Ishikawa (cell line): ENCODE measurements at regions not wholly inside any gene's neighbourhood (a gene's known extent, or its start where the extent isn't known, plus 50 kb on each side); places are given as distances from the start of the nearest gene placed in this dataset.

Source experiments
- CEBPB ChIP-seq: IDR thresholded peaks from 2 replicates; pipeline ENCODE4 v1.6.1; 2012
- CREB1 ChIP-seq: IDR thresholded peaks from 2 replicates; pipeline ENCODE4 v1.6.1; 2012; ENCODE audit warnings: low read depth
- EGR1 ChIP-seq: IDR thresholded peaks from 2 replicates; pipeline ENCODE4 v1.6.1; 2012
- EP300 ChIP-seq: IDR thresholded peaks from 2 replicates; pipeline ENCODE4 v1.6.1; 2012; ENCODE audit warnings: borderline replicate concordance
- FOXM1 ChIP-seq: IDR thresholded peaks from 2 replicates; pipeline ENCODE4 v1.6.1; 2012; ENCODE audit warnings: low read depth, borderline replicate concordance
- NFIC ChIP-seq: IDR thresholded peaks from 2 replicates; pipeline ENCODE4 v1.6.1; 2012
- RAD21 ChIP-seq: IDR thresholded peaks from 2 replicates; pipeline ENCODE4 v1.6.1; 2012; ENCODE audit warnings: low read depth
- REST ChIP-seq: IDR thresholded peaks from 2 replicates; pipeline ENCODE4 v1.6.1; 2012; ENCODE audit warnings: low read depth, mild to moderate bottlenecking
- TAF1 ChIP-seq: IDR thresholded peaks from 2 replicates; pipeline ENCODE4 v1.6.1; 2012; ENCODE audit warnings: low read depth, mild to moderate bottlenecking
- TCF12 ChIP-seq: IDR thresholded peaks from 2 replicates; pipeline ENCODE4 v1.6.1; 2012; ENCODE audit warnings: low read depth
- TEAD4 ChIP-seq: IDR thresholded peaks from 2 replicates; pipeline ENCODE4 v1.6.1; 2012
- YY1 ChIP-seq: IDR thresholded peaks from 2 replicates; pipeline ENCODE4 v1.6.1; 2012; ENCODE audit warnings: low read depth
- ZBTB7A ChIP-seq: IDR thresholded peaks from 2 replicates; pipeline ENCODE4 v1.6.1; 2012; ENCODE audit warnings: low read depth
- TF ChIP-seq, protein P1 (sequence below): IDR thresholded peaks from 2 replicates; pipeline ENCODE4 v1.6.1; 2012
- TF ChIP-seq, protein P2 (sequence below): IDR thresholded peaks from 2 replicates; pipeline ENCODE4 v1.6.1; 2012

DNA sequence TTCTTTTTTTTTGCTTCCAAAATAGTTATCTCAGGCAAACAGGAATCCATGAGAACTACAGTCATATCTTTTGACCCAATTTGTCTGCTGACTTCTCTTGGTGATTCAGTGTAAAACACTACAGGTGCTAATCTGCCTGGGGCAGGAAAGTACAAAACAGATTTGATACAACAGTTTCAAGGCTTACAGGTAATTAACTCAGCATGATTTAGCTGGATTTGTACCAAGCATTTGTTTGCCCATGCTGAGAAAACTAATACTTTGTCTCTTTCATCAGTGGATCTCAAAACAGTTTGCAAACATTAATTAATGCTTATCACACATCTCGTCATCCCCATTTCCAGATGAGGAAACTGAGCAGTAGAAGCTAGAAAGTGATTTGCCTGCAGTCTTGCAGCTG, 312.5 kb upstream of the SEMA6A start:
- TF ChIP-seq RAD21, result no peak
- TF ChIP-seq TCF12, result no peak
- no peak for TF ChIP-seq YY1
- TF ChIP-seq ZBTB7A, result no peak
- no peak for TF ChIP-seq EP300
- TF ChIP-seq EGR1, result no peak
- TF ChIP-seq TAF1, result no peak
- TF ChIP-seq, protein P1, sequence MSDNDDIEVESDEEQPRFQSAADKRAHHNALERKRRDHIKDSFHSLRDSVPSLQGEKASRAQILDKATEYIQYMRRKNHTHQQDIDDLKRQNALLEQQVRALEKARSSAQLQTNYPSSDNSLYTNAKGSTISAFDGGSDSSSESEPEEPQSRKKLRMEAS, result no peak
- TF ChIP-seq FOXM1, result no peak

DNA sequence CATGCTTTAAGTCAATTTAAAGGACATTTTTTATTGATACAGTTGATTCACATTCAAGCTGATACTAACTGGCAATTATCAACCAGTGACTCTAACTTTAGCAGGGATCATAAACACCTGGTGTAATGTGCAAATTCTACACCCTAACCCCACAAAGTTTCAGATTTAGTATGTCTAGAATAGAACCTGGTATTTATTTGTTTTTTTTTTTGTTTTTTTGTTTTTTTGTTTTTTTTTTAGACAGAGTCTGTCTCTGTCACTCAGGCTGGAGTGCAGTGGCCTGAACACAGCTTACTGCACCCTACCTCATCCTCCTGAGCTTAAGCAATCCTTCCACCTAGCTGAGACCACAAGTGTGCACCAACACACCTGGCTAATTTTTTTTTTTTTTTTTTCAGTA, 311.2 kb upstream of the SEMA6A start:
- TF ChIP-seq EGR1 (no peak), CREB1 (no peak), FOXM1 (no peak), TAF1 (no peak), EP300 (no peak), NFIC (no peak), YY1 (no peak), CEBPB (no peak), TEAD4 (no peak), REST (no peak), RAD21 (no peak), TCF12 (no peak), ZBTB7A (no peak)
- TF ChIP-seq, protein P1, result no peak
- TF ChIP-seq, protein P2, sequence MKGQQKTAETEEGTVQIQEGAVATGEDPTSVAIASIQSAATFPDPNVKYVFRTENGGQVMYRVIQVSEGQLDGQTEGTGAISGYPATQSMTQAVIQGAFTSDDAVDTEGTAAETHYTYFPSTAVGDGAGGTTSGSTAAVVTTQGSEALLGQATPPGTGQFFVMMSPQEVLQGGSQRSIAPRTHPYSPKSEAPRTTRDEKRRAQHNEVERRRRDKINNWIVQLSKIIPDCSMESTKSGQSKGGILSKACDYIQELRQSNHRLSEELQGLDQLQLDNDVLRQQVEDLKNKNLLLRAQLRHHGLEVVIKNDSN, result no peak

DNA sequence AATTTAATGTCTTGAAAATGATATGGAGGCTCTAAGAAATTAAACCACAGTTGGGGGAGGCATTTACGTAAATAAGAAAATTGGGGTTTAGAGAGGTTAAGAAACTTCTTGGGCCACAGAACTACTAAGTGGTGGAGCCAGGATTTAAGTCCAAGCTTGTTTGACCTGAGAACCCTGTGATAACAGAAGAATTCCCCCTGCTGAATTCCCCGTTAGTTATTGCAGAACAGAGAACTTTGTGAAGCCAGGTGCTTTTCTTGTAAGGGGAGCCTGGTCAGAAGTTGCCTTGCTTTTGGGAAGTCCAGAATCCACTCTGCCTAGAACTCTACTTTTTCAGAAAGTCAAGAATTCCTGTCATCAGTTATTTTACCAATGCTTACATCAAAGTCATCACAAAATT, 309.3 kb upstream of the SEMA6A start:
- no peak for TF ChIP-seq TEAD4
- TF ChIP-seq, protein P1, result no peak
- no peak for TF ChIP-seq CEBPB
- TF ChIP-seq CREB1, result no peak
- no peak for TF ChIP-seq ZBTB7A
- TF ChIP-seq TAF1, result no peak
- no peak for TF ChIP-seq EGR1
- no peak for TF ChIP-seq REST
- no peak for TF ChIP-seq RAD21
- TF ChIP-seq EP300, result no peak
- no peak for TF ChIP-seq TCF12
- TF ChIP-seq, protein P2, result no peak
- no peak for TF ChIP-seq NFIC
- TF ChIP-seq FOXM1, result no peak
- no peak for TF ChIP-seq YY1

DNA sequence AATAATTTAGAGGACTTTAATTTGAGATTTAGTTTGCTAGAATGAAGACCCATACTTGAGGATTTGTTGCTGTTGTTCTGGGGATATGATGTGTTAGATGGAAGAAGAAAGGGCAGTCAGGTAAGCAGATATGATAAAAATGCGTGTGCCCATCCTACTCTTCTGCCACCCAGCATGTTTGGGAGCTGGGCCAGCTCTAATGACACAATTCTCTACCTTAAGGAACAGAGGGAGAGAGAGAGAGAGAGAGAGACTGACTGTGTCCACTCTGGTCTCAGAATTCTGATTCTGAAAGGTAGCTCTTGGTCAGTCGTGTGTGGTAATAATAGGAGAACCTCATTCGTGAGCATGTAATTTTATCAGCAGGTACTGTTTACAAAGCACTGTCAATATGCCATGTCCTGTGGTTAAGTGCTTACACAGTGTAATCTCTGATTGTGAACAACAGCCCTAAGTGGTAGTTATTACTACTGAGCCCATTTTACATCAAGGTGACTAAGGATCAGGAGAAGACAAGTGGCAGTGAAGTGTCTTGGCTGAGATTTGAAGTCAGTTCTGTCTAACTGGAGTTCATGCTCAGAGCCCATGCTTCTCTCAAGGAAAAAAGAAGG, 307.4 kb upstream of the SEMA6A start:
- TF ChIP-seq, protein P1, result no peak
- TF ChIP-seq TCF12 (no peak), EP300 (no peak)

DNA sequence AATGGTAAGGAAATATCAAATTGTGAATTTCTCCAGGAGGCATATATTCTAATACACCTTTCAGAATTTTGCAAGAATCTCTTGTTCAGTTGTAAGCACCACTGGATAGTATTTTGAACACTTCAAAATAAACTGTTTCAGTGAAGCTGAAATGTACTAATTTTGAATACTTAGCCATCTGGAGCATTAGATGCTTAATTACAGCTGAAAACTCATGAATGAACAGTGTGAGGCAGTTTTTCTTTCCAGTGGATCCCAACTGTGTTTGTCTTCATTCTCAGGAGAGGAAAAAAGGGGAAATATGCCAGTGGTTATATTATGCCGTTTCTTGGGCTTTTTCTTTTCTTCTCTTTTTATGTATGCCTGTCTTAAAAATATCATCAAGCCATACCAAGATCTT, 306.0 kb upstream of the SEMA6A start:
- TF ChIP-seq NFIC, result no peak

- TF ChIP-seq FOXM1, result no peak
- no peak for TF ChIP-seq TCF12
- TF ChIP-seq CEBPB, result no peak
- TF ChIP-seq CREB1, result no peak
- TF ChIP-seq REST, result no peak
- no peak for TF ChIP-seq ZBTB7A
- no peak for TF ChIP-seq NFIC
- no peak for TF ChIP-seq YY1
- TF ChIP-seq TEAD4, result no peak
- TF ChIP-seq, protein P2, result no peak
- TF ChIP-seq EP300, result no peak
- TF ChIP-seq, protein P1, result no peak
- no peak for TF ChIP-seq EGR1
- TF ChIP-seq TAF1, result no peak
- TF ChIP-seq RAD21, result no peak
Measured at GRCh38 chr5:116880150-116880549, 305.5 kb upstream of the SEMA6A start.
